Testis (tissue), 2 donors: ENCODE measurements at regions not wholly inside any gene's neighbourhood (a gene's known extent, or its start where the extent isn't known, plus 50 kb on each side); places are given as distances from the start of the nearest gene placed in this dataset.

Source experiments
- POLR2A ChIP-seq: fragments of 450-650 bp; IDR thresholded peaks from one replicate; pipeline ENCODE4 v1.6.1; 2017; ENCODE audit warnings: antibody characterized with exemption, mild to moderate bottlenecking, moderate library complexity
- TF ChIP-seq, protein P1 (sequence below), 3 experiments: fragments of 450-650 bp in 2 of 3; fragments of 200-600 bp in 1 of 3; sonication (generic) in 1 of 3; IDR thresholded peaks; one replicate each; pipeline ENCODE4 v1.5.1; 2016 to 2019; ENCODE audit warnings: antibody characterized with exemption in 3 of 3, mild to moderate bottlenecking in 2 of 3, moderate library complexity in 1 of 3

DNA sequence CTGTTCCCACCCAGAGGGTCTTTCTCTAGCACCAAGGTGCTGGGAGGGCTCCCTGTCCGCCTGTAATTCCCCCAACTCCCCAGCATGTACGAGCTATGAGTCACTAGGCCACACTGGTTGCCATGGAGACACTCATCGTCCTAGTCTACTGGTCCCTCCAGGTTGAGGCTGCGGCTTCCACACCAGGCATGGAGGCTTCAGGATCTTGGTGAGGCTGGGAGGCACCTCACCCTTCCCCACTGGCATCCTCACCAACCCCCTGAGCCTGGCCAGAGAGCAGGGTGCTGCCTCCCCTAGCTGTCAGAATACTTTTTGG, 75.6 kb upstream of the KAZN start:
- no peak for TF ChIP-seq POLR2A
- TF ChIP-seq, protein P1, sequence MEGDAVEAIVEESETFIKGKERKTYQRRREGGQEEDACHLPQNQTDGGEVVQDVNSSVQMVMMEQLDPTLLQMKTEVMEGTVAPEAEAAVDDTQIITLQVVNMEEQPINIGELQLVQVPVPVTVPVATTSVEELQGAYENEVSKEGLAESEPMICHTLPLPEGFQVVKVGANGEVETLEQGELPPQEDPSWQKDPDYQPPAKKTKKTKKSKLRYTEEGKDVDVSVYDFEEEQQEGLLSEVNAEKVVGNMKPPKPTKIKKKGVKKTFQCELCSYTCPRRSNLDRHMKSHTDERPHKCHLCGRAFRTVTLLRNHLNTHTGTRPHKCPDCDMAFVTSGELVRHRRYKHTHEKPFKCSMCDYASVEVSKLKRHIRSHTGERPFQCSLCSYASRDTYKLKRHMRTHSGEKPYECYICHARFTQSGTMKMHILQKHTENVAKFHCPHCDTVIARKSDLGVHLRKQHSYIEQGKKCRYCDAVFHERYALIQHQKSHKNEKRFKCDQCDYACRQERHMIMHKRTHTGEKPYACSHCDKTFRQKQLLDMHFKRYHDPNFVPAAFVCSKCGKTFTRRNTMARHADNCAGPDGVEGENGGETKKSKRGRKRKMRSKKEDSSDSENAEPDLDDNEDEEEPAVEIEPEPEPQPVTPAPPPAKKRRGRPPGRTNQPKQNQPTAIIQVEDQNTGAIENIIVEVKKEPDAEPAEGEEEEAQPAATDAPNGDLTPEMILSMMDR (IDR thresholded peaks at IDR 0.05): no peak
